ENCODE measurements at regions not wholly inside any gene's neighbourhood (a gene's known extent, or its start where the extent isn't known, plus 50 kb on each side); places are given as distances from the start of the nearest gene placed in this dataset.

DNA sequence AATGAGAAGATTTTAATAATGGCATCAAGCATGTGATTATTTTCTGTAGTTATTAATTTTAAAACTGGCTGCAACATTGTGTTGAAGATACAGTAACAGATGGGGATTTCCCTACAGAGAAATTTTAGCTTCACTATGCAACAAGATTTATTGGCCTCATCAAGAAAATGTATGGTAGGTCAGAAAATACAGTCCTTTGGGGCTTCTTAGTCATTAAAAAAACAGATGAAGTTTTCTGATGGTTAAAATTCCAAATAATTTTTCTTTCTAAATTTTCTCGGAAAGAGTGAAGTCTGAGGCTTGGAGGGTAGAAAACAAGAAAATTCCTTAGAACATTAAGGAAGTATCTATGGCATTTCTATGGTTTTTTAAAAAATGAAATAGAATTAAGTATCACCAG lies 1790.8 kb upstream of the PCDH20 start:
- TF ChIP-seq, protein P1, sequence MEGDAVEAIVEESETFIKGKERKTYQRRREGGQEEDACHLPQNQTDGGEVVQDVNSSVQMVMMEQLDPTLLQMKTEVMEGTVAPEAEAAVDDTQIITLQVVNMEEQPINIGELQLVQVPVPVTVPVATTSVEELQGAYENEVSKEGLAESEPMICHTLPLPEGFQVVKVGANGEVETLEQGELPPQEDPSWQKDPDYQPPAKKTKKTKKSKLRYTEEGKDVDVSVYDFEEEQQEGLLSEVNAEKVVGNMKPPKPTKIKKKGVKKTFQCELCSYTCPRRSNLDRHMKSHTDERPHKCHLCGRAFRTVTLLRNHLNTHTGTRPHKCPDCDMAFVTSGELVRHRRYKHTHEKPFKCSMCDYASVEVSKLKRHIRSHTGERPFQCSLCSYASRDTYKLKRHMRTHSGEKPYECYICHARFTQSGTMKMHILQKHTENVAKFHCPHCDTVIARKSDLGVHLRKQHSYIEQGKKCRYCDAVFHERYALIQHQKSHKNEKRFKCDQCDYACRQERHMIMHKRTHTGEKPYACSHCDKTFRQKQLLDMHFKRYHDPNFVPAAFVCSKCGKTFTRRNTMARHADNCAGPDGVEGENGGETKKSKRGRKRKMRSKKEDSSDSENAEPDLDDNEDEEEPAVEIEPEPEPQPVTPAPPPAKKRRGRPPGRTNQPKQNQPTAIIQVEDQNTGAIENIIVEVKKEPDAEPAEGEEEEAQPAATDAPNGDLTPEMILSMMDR (IDR thresholded peaks at IDR 0.05), result no peak
- TF ChIP-seq POLR2A (IDR thresholded peaks at IDR 0.05; ENCODE audit: low read depth) (no peak), POLR2AphosphoS5 (IDR thresholded peaks at IDR 0.05) (no peak)

Data from esophagus muscularis mucosa (tissue), 3 donors.